Amygdala (tissue), 56 donors: ENCODE measurements at regions not wholly inside any gene's neighbourhood (a gene's known extent, or its start where the extent isn't known, plus 50 kb on each side); places are given as distances from the start of the nearest gene placed in this dataset.

Experiments
- DNase-seq, 56 donors: peaks; one replicate each; lab custom pipeline; 2025; lab: John Stamatoyannopoulos, UW

- no peak for DNase-seq
These were observed 632.5 kb downstream of the TNS3 start for GRCh38 chr7:46949270-46949931.

GRCh38 chr7:46948716-46949115 is 633.2 kb downstream of the TNS3 start:
- DNase-seq: no peak

GRCh38 chr7:46945328-46945727 is 636.6 kb downstream of the TNS3 start:
- no peak for DNase-seq

GRCh38 chr7:46943996-46944395 is 637.9 kb downstream of the TNS3 start:
- no peak for DNase-seq

- no peak for DNase-seq
These were observed 639.3 kb downstream of the TNS3 start for GRCh38 chr7:46942574-46942973.

GRCh38 chr7:46940178-46940577 is 641.7 kb downstream of the TNS3 start:
- no peak for DNase-seq

GRCh38 chr7:46939558-46939957 is 642.4 kb downstream of the TNS3 start:
- no peak for DNase-seq

GRCh38 chr7:46939089-46939488 is 642.8 kb downstream of the TNS3 start:
- no peak for DNase-seq

- DNase-seq: no peak
These were observed 644.1 kb downstream of the TNS3 start for GRCh38 chr7:46937826-46938225.

GRCh38 chr7:46934198-46934825 is 647.6 kb downstream of the TNS3 start:
- no peak for DNase-seq

GRCh38 chr7:46933596-46933995 is 648.3 kb downstream of the TNS3 start:
- no peak for DNase-seq

- DNase-seq: no peak
These were observed 649.1 kb downstream of the TNS3 start for GRCh38 chr7:46932676-46933424.

- DNase-seq: no peak
These were observed 649.6 kb downstream of the TNS3 start for GRCh38 chr7:46932306-46932675.

- DNase-seq: no peak
These were observed 651.5 kb downstream of the TNS3 start for GRCh38 chr7:46930366-46930765.

- DNase-seq: no peak
These were observed 652.6 kb downstream of the TNS3 start for GRCh38 chr7:46929359-46929758.

- DNase-seq: no peak
These were observed 653.2 kb downstream of the TNS3 start for GRCh38 chr7:46928719-46929118.

- DNase-seq: no peak
These were observed 654.6 kb downstream of the TNS3 start for GRCh38 chr7:46927131-46927810.

GRCh38 chr7:46916581-46916980 is 665.3 kb downstream of the TNS3 start:
- no peak for DNase-seq

- DNase-seq: no peak
These were observed 669.2 kb downstream of the TNS3 start for GRCh38 chr7:46912692-46913091.

- DNase-seq: no peak
These were observed 672.3 kb downstream of the TNS3 start for GRCh38 chr7:46909601-46910051.

- DNase-seq: no peak
These were observed 673.1 kb downstream of the TNS3 start for GRCh38 chr7:46908770-46909169.
